Amniotic stem cell (primary cell): ENCODE measurements at regions not wholly inside any gene's neighbourhood (a gene's known extent, or its start where the extent isn't known, plus 50 kb on each side); places are given as distances from the start of the nearest gene placed in this dataset.
A peak's percentile ranks its signal among the peaks of the same experiment; 100 is the strongest.

Experiments
- DNase-seq: peaks from one replicate; lab custom pipeline; 2025; lab: John Stamatoyannopoulos, UW

GRCh38 chr11:69348414-69349235, 54.7 kb downstream of the MYEOV start:
- no peak for DNase-seq

- no peak for DNase-seq
Observed at GRCh38 chr11:69350040-69350439, 56.1 kb downstream of the MYEOV start.

- DNase-seq, result no peak
Observed at GRCh38 chr11:69350596-69350995, 56.6 kb downstream of the MYEOV start.

GRCh38 chr11:69351460-69351859, 57.5 kb downstream of the MYEOV start:
- DNase-seq, result no peak

- no peak for DNase-seq
Observed at GRCh38 chr11:69352166-69352565, 58.2 kb downstream of the MYEOV start.

- DNase-seq, result peak; percentile 82
Observed at GRCh38 chr11:69352715-69353319, 58.9 kb downstream of the MYEOV start.

GRCh38 chr11:69353696-69354544, 60.0 kb downstream of the MYEOV start:
- DNase-seq, result no peak

GRCh38 chr11:69354545-69354897, 60.6 kb downstream of the MYEOV start:
- DNase-seq, result no peak

GRCh38 chr11:69355346-69355940, 61.5 kb downstream of the MYEOV start:
- no peak for DNase-seq

GRCh38 chr11:69355959-69356702, 62.2 kb downstream of the MYEOV start:
- DNase-seq, result no peak

GRCh38 chr11:69356703-69357457, 62.9 kb downstream of the MYEOV start:
- no peak for DNase-seq

- DNase-seq, result no peak
Observed at GRCh38 chr11:69357458-69358397, 63.8 kb downstream of the MYEOV start.

GRCh38 chr11:69358398-69359020, 64.6 kb downstream of the MYEOV start:
- DNase-seq, result no peak

- no peak for DNase-seq
Observed at GRCh38 chr11:69359735-69360480, 66.0 kb downstream of the MYEOV start.

- DNase-seq, result no peak
Observed at GRCh38 chr11:69360606-69361005, 66.7 kb downstream of the MYEOV start.

GRCh38 chr11:69361048-69361447, 67.1 kb downstream of the MYEOV start:
- no peak for DNase-seq

- no peak for DNase-seq
Observed at GRCh38 chr11:69361466-69361865, 67.5 kb downstream of the MYEOV start.

- no peak for DNase-seq
Observed at GRCh38 chr11:69362315-69362714, 68.4 kb downstream of the MYEOV start.

- DNase-seq, result no peak
Observed at GRCh38 chr11:69364921-69365320, 71.0 kb downstream of the MYEOV start.
